Lower leg skin (tissue), 3 donors: ENCODE measurements at regions not wholly inside any gene's neighbourhood (a gene's known extent, or its start where the extent isn't known, plus 50 kb on each side); places are given as distances from the start of the nearest gene placed in this dataset.

Experiments
- POLR2A ChIP-seq, 2 donors: fragments of 450-650 bp; IDR thresholded peaks; one replicate each; pipeline ENCODE4 v1.6.1; 2016 to 2017; ENCODE audit warnings: antibody characterized with exemption in 2 of 2, mild to moderate bottlenecking in 1 of 2, moderate library complexity in 1 of 2
- TF ChIP-seq, protein P1 (sequence below), 3 donors: fragments of 450-650 bp; IDR thresholded peaks; one replicate each; pipeline ENCODE4 v1.5.1; 2016; ENCODE audit warnings: antibody characterized with exemption in 3 of 3, mild to moderate bottlenecking in 3 of 3, moderate library complexity in 2 of 3

DNA sequence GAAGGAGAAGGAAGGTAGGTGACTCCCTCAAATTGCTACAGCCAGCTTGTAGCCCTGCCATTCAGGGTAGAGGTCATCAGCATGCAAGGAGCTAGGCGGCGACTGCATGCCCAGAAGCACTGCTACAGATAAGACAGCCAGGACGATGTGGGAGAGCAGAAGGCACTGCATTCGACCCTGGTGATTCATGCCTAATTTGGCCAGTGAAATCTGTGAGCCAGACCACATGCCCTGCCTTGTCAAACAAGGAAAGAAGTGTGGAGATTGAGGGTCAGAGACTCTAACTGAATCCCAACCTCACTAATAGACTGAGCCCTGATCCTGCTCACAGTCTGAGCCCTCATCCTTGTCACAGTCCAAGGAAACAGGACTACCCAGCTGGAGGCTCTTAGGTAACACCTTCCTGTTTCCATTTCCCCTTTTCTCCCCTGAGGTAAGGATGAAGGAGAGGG is 86.6 kb downstream of the LINGO1 start:
- TF ChIP-seq, protein P1, sequence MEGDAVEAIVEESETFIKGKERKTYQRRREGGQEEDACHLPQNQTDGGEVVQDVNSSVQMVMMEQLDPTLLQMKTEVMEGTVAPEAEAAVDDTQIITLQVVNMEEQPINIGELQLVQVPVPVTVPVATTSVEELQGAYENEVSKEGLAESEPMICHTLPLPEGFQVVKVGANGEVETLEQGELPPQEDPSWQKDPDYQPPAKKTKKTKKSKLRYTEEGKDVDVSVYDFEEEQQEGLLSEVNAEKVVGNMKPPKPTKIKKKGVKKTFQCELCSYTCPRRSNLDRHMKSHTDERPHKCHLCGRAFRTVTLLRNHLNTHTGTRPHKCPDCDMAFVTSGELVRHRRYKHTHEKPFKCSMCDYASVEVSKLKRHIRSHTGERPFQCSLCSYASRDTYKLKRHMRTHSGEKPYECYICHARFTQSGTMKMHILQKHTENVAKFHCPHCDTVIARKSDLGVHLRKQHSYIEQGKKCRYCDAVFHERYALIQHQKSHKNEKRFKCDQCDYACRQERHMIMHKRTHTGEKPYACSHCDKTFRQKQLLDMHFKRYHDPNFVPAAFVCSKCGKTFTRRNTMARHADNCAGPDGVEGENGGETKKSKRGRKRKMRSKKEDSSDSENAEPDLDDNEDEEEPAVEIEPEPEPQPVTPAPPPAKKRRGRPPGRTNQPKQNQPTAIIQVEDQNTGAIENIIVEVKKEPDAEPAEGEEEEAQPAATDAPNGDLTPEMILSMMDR (IDR thresholded peaks at IDR 0.05): no peak
- no peak for TF ChIP-seq POLR2A (IDR thresholded peaks at IDR 0.05)
